ENCODE measurements at regions not wholly inside any gene's neighbourhood (a gene's known extent, or its start where the extent isn't known, plus 50 kb on each side); places are given as distances from the start of the nearest gene placed in this dataset.

GRCh38 chr14:21995332-21995731 lies 321.7 kb upstream of the OR4E1 start:
- no peak for TF ChIP-seq CTCF (IDR thresholded peaks at IDR 0.05)
- TF ChIP-seq POLR2AphosphoS5 (IDR thresholded peaks at IDR 0.05; ENCODE audit: low read depth, low read length) = no peak
